Left ventricle myocardium superior (tissue), 1 donor: ENCODE measurements at regions not wholly inside any gene's neighbourhood (a gene's known extent, or its start where the extent isn't known, plus 50 kb on each side); places are given as distances from the start of the nearest gene placed in this dataset.

Experiments used
- ATAC-seq: fragments of 200-7000 bp; cut with Tn5 transposase; one replicate; pipeline ENCODE4 v1.9.1; 2020; ENCODE audit warnings: mild to moderate bottlenecking, moderate library complexity
- DNase-seq: peaks from one replicate; pipeline ENCODE4 v3.0.0-alpha.2; 2020
- intact Hi-C: fragments of 100-400 bp; cut with micrococcal nuclease; formaldehyde crosslinking; loops from one replicate; pipeline ENCODE4 v1.11.0; 2022
- donor health status: DM: no; HTN: yes; CAD: no; lungs with severe emphysema.

DNA sequence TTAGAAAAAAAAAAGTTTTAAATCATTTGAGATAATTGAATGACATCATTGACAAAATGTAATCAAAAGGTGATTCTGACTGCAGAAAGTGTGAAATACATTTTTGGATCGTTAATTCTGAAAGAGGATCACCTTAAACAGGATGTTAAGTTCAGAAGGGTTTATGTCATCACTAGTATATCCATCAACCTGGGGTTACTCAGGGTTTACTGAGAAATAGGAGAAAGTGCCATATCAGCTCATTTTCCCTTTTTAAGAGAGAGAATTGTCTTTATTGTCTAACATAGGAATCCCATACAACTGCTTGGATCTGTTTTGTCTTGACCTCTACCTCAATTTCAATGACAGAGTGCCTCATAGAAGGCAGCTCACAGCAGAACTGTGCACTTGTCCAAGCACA, 466.1 kb upstream of the LINC00305 start:
- intact Hi-C loops = no loop called here
- ATAC-seq (no peak), DNase-seq (no peak)

DNA sequence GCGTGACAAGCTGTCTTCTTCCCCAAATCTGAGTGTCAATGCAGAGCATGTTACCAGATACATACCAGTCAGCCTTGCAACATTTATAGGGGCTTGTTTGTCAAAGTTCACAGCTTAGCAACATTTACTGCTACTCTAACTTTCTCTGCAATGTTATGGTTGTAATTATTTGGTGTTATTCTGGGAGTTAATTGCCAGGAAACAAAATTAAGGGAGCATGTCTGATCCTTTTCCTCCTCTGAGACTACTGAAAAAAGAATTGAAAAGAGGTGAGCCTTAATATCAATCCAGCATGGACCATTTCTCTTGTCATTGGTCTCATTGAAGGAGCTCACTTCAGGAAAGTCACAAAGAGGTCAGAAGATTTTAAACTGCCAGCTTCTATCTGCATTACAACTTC, 465.6 kb upstream of the LINC00305 start:
- DNase-seq (no peak), ATAC-seq (no peak)
- intact Hi-C loops = no loop called here

DNA sequence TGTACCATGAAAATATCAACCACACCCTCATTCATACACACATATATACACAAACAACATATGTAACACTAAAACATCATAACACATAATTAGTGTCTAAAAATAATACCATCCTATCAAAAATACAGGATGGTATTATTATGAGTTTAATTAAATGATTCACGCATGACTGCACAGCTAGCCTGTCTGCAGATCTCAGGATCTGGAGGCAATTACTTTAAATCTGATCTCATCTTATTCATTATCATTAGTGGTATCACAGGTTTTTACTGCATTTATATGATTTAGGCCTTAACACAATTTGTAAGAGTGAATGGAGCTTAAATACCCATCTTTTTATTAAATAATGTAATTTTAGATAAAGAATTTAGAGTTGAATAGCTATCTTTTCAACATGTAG, 443.4 kb upstream of the LINC00305 start:
- intact Hi-C loops = no loop called here
- ATAC-seq (no peak), DNase-seq (no peak)

DNA sequence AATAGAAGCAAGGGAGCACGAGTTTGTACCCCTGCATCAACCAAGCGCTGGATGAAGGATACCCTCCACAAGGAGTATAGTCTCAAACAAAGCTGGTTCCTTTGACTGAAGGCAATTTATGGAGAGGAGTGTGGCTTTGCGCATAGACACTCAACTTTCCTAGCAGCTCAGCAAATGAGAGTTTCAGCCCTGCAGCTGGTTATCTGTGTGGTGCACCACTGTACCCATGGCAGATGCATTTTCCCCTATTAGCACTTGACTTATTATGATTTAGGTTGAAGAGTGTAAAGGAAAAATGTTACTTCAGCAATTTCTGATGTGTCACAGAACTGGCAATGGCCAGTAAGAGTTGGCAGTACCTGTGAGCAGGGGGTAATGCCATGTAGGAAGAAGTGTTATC, 440.1 kb upstream of the LINC00305 start:
- ATAC-seq = no peak
- DNase-seq = no peak
- intact Hi-C loops = no loop called here

DNA sequence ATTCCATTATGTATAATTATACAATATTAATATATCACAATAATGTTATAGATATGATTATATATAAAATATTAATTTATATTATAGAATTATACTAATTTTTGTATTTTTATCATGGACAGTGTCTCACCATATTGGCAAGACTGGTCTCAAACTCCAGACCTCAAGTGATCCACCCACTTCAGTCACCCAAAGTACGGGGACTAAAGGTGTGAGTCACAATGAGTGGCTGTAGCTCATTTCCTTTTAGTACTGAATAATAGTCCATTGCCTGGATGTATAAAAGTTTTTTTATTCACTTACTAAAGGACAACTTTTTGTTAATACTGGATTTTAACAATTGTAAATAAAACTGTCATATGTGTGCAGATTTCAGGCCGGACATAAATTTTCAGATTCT, 417.6 kb upstream of the LINC00305 start:
- intact Hi-C loops = no loop called here
- ATAC-seq (no peak), DNase-seq (no peak)

DNA sequence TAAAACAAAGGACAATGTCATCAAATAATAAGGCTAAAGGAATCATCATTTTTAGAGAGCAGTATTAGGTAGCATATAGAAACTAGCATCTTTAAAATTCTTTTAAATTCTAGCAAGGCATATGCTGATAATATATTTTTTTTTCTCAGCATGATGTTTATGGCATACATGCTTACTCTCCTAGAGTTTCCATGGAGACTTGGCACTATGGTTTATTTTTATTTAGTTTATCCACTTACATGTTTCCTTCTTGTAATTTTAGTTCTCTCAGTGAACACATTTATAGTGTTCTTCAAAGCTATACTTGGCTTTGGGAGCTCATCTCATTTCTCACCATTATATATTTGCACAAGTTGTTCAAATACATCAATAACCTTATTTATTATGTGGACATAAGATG, 413.8 kb upstream of the LINC00305 start:
- intact Hi-C loops = no loop called here
- DNase-seq (no peak), ATAC-seq (no peak)

DNA sequence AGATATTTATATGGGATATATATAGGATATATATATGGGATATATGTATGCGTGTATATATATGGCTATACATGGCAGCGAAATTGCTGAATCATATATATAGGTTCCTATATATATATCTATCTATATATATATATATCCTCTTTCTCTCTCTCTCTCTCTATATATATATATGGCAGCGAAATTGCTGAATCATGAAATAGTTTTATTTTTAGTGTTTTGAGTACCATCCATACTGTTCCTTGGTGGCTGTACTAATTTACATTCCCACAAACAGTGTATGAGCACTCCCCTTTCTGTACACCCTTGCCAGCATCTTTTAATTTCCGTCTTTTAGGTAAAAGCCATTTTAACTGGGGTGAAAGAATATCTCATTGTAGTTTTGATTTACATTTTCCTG, 397.6 kb upstream of the LINC00305 start:
- DNase-seq = no peak
- ATAC-seq = no peak
- intact Hi-C loops = no loop called here

DNA sequence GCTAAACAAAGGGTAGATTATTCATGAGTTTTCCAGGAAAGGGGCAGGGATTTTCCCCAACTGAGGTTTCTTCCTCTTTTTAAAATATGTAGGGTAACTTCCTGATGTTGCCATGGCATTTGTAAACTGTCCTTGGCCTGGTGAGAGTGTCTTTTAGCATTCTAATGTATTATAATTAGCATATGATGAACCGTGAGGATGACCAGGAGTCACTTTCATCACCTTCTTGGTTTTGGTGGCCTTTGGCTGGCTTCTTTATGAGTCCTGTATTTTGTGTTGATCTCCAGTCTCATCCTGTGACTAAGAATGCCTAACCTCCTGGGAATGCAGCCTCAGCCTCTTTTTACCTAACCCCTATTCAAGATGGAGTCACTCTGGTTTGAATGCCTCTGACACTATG, 391.0 kb upstream of the LINC00305 start:
- intact Hi-C loops = no loop called here
- no peak for ATAC-seq
- no peak for DNase-seq

DNA sequence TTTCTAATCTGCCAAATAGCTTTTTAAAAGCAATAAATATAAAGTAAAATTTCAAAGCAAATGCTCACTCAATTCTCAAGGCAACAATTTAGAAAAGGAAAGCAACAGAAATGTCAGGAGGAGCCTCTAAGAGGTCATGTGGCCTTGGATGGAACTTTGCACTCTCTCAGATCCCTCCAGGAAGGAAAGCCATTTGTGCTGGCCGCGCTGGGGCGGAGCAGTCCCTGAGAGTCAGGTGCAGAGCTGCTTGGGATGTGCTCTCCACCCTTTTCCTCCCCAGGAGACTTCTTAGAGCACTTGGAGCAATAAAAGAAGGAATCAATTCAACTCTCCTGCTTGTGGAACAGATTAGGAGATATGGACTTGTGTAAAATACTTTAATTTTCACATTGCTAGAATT, 379.8 kb upstream of the LINC00305 start:
- intact Hi-C loops = no loop called here
- DNase-seq = no peak
- no peak for ATAC-seq

DNA sequence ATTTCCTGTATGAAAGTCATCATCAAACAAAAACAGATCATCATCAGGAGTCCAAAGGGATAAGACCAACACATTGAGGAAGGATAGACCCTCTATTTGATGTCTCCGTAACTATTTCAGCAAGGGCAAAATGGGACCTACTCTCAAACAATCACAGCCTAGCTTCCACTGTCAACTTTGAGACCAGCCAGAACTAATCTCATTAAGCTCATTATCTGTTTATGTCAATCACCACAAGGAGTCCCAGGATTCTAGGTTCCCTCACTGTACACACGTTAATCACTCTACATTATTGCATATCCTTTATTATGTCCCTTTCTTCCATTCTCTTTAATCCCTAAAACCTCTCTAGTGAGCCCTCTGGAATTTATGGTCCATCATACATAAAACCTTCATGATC, 370.3 kb upstream of the LINC00305 start:
- intact Hi-C loops = no loop called here
- no peak for DNase-seq
- no peak for ATAC-seq

DNA sequence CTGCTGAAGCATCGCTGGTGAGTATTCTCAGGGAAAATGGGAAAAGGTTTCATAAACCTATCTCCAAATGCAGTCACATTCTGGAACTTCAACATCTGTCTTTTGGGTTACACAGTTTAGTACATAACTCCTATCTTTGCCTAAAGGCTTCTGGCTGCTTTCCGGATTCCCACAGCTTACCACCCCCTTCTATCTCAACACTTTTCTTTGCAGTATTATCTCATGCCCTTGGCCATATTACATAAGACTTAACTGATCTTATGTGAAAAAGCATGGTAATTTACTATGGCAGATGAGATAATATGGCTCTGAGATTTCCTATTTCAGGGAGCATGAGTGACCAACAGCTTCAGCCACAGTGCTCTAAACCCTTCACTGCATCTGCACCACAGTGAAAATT, 369.3 kb upstream of the LINC00305 start:
- no peak for ATAC-seq
- no peak for DNase-seq
- intact Hi-C loops = no loop called here

DNA sequence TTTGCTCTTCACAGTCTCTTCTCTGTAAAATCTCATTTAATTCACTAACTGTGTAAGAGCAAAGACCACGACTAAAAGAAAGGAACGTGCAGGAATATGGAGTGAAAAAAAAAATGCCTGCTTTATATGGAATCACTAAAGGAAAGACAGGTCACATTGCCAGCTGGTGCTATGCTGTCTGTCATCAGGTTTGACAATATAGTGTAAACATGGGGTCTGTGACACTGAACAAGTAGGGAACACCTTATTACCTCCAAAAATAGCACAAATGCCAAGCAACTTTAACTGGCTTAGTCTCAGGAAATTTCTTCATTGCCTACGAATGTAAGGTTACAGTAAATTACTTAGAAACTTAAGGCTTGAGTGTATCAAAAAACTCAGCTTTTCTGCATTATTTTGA, 364.5 kb upstream of the LINC00305 start:
- intact Hi-C loops = no loop called here
- ATAC-seq = no peak
- DNase-seq = no peak

DNA sequence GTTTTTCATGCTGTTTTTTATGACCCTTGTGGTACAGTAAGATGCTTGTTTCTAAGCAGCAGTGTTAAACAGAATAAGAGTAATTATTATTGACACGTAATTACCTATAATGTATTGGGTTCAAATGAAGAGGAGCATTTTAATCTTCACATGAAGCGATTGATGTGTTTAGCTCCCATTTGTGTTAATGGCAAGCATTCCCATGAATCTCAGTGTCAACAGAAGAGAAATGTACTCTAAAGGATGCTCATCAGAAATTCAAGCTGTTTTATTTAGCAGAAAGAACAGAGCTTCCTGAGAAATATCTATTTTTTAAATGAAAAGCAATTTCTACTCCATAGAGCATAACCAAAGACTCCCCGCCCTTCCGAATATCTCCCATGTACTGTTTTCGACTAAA, 341.3 kb upstream of the LINC00305 start:
- intact Hi-C loops = no loop called here
- DNase-seq (no peak), ATAC-seq (no peak)

DNA sequence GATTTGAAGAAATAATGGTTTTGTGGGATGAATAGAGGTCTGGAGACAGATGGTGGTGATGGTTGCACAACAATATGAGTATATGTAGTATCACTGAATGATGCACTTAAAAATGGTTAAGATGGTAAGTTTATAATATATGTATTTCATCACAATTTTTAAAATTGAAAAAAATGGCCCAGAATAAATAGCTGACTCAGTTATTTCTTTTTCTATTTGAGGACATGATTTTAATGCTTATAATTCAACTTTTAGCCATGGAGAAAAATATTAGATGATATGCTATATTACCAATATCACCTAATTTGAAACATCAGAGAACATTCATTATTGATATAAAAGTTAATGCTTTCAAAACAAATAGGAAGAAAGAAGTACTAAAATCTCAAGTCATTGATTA, 339.8 kb upstream of the LINC00305 start:
- DNase-seq (no peak), ATAC-seq (no peak)
- intact Hi-C loops = no loop called here

DNA sequence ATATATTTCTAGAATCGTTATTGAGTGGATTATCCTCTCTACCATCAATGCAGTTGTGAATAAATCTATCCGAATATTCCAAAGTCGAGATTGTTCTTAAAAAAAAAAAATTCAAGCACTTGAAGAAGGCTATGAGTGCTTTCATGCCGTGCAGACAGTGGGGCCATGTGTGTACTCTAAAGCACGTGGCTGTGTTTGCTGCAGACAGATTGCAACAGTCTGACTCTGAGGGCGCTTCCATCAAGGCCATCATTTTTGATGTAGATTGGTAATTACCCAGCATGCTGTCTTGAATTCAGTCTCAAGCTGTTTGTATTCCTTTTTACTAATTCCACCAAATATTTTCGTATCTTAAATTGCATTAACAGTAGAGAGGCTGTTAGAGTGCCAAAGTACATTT, 325.9 kb upstream of the LINC00305 start:
- ATAC-seq = no peak
- no peak for DNase-seq
- intact Hi-C loops = no loop called here

DNA sequence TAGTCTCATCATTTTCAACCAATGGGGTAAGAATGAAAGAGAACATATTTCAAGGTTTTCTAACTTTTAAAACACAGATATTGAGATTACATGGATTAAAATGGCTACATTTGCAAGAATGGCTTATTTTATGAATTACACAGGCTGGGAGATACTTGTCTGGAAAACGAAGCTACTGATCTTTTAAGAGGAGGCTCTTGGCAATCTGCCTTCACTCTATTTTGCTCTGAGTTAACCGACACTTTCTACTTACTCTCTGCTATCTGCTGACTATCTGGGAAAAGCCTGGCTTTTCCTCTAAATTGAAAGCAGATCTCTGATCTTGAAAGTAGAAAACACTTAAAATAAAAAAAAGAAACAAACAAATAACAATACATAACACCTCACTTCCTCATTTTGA, 325.4 kb upstream of the LINC00305 start:
- no peak for ATAC-seq
- no peak for DNase-seq
- intact Hi-C loops = no loop called here

DNA sequence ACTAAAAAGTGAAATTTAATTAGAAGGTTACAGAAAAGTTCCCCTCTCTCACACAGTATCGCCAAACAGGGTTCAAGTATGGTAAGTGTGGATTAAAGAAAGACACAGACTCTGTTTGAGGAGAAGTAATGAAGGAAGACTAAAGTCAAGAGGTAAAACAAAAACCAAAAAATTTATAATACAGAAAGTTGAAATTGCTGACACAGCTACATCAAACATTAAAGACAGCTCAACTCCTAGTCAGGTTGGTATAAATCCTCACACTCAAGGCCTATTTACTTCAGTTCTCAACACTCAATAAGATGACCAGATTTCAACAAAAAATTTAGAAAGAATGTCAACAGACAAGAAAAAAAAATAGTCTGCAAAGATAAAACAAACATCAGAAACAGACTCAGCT, 300.5 kb upstream of the LINC00305 start:
- ATAC-seq (no peak), DNase-seq (no peak)
- intact Hi-C loops = no loop called here

DNA sequence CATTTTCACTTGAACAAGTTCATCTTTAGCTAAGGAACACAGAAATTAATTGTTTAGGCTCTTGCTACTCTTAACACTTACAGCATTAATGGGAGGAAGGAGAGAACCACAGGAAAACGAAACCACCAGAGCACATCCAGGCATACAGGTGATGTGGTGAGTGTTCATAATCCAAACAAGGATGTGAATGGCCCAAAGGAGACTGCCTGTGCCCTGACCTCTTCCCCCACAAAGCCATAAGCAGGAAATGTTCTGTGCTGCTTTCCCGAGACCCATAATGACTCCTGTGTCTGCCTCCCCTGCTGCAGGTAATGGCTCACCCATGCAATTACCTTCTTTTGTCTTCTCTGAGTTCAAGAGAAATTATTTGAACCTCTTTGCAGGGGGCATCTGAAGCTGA, 295.9 kb upstream of the LINC00305 start:
- DNase-seq (no peak), ATAC-seq (no peak)
- intact Hi-C loops = no loop called here

DNA sequence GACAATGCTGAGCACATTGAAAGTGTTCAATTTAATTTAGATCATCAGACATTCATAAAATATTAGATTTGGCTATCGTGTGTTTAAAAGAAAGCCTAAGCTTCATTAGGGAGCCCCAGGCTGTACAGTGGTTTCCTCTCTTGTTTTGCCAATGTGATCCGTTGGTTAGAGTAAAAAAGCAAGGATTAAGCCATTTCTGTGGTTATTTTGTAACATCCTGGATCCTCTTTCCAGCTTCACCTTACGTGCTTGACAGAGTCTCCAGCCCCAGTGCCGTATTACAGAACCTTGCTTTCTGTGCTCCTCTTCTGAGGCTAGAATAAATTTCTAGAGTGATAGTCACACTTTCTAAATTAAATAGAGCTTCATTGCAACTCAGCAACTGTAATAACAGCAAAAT, 289.3 kb upstream of the LINC00305 start:
- ATAC-seq (no peak), DNase-seq (no peak)
- intact Hi-C loops = no loop called here

DNA sequence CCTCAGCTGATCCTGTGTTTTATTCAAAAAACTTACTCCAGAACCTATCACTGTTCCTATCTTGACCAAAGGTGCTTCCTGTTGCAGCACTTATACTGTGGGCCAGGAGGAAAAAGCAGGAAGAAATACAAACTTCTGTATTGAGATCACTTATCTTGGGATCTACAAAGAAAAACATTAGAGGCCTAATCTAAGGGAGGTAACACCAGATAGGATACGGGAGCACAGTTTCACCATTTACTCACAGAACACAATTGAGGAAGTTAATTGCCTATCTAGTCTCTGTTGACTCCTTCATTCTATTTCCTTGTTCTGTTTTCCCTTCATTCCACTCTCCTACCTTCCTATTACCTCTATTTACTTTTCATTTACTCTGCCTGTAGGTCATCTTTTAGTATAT, 287.2 kb upstream of the LINC00305 start:
- no peak for DNase-seq
- intact Hi-C loops = no loop called here
- no peak for ATAC-seq

DNA sequence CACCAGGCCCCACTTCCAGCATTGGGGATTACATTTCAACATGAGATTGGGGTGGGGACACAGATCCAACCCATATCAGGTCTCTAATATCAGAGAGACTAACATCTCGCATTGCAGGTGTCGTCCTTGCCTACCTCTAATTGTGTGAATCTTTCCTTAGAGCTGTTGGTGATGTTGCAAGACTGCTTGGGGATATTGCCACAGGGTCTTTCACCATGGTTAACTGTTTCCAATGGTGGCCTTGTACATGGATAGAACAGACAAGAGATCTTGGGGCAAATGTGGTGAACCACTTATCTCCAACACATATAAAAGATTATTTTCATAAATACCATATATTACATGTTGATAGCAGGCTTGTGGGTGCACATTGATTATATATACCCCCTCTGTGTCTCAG, 270.3 kb upstream of the LINC00305 start:
- ATAC-seq = no peak
- no peak for DNase-seq
- intact Hi-C loops = no loop called here

DNA sequence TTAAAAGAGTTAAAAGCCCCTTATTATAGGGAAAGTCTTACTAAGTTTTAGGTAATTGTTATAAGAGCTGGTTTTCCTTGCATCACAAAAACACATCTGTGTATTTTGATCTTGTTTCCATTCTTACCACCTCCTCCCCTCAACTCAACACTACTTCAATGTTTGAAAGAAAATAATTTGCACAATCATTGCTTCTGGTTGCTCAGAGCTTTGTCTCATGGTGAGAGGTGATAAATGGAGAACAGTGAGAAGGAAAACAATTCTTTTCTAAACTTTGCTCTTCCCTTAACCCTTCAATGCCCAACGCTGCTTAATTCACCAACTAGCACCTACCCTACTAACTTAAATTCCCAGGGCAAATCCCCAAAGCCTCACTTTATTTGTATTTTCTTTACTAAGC, 268.1 kb upstream of the LINC00305 start:
- no peak for DNase-seq
- no peak for ATAC-seq
- intact Hi-C loops = no loop called here

DNA sequence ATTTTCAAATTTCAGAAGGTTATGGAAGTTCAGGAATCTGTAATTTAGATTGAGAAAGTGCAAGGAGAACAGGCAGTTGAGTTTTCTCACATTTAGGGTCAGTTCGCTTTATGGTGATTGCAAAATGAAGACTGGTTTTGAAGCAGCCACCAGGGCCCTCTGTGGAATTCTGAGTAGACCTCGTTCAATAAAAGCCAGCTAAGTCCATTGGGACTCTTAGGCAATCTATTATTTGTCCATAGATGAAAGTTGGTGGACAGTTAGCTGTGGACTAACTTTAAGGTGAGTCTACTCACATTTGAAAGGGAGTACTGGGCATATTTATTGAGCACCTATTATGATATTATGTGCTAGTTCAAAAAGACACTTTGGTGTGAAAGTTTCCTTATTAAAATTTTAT, 266.3 kb upstream of the LINC00305 start:
- ATAC-seq (no peak), DNase-seq (no peak)
- intact Hi-C loops = no loop called here
